GM23338 (cell line): ENCODE measurements at regions not wholly inside any gene's neighbourhood (a gene's known extent, or its start where the extent isn't known, plus 50 kb on each side); places are given as distances from the start of the nearest gene placed in this dataset.

Experiments used
- ATAC-seq: fragments of 200-7000 bp; cut with Tn5 transposase; 3 replicates; pipeline ENCODE4 v1.9.1; 2020
- DNase-seq: peaks from one replicate; pipeline ENCODE4 v3.0.0-alpha.2; 2015; ENCODE audit warnings: low spot score
- H2AFZ ChIP-seq: fragments of 200-600 bp; sonication (generic); 2 replicates; pipeline ENCODE4 v1.8.0; 2016; ENCODE audit warnings: antibody characterized with exemption, mild to moderate bottlenecking, moderate library complexity
- H3F3A ChIP-seq: fragments of 200-600 bp; sonication (generic); replicated peaks from 2 replicates; pipeline ENCODE4 v1.8.0; 2017; ENCODE audit warnings: antibody characterized with exemption, mixed run types, low read depth
- H3K27ac ChIP-seq: fragments of 200-600 bp; sonication (generic); 2 replicates; pipeline ENCODE4 v1.6.1; 2016; ENCODE audit warnings: low read depth
- H3K27me3 ChIP-seq: fragments of 200-600 bp; sonication (generic); 2 replicates; pipeline ENCODE4 v1.8.0; 2016; ENCODE audit warnings: mild to moderate bottlenecking, mixed run types, moderate library complexity; ENCODE audit not compliant: insufficient read depth
- H3K36me3 ChIP-seq: fragments of 200-600 bp; sonication (generic); 2 replicates; pipeline ENCODE4 v1.8.0; 2016; ENCODE audit warnings: mild to moderate bottlenecking; ENCODE audit not compliant: insufficient read depth
- H3K4me1 ChIP-seq: fragments of 200-600 bp; sonication (generic); 2 replicates; pipeline ENCODE4 v1.8.0; 2016; ENCODE audit warnings: mild to moderate bottlenecking, moderate library complexity; ENCODE audit not compliant: insufficient read depth
- H3K4me2 ChIP-seq: fragments of 200-600 bp; sonication (generic); 2 replicates; pipeline ENCODE4 v1.7.1; 2017; ENCODE audit warnings: mixed run types
- H3K4me3 ChIP-seq: fragments of 200-600 bp; sonication (generic); 2 replicates; pipeline ENCODE4 v1.6.1; 2016; ENCODE audit warnings: mixed run types
- H3K79me2 ChIP-seq: fragments of 200-600 bp; sonication (generic); replicated peaks from 2 replicates; pipeline ENCODE4 v1.8.0; 2017; ENCODE audit warnings: mild to moderate bottlenecking; ENCODE audit not compliant: insufficient read depth
- H3K9me2 ChIP-seq: fragments of 200-600 bp; sonication (generic); 2 replicates; pipeline ENCODE4 v1.8.0; 2017; ENCODE audit not compliant: insufficient read depth
- H4K20me1 ChIP-seq: fragments of 200-600 bp; sonication (generic); replicated peaks from 2 replicates; pipeline ENCODE4 v1.8.0; 2017; ENCODE audit warnings: mild to moderate bottlenecking; ENCODE audit not compliant: insufficient read depth
- H3K27ac Mint-ChIP-seq: 2 replicates; pipeline ENCODE4 v1.8.0; 2020; ENCODE audit warnings: inconsistent platforms, mild to moderate bottlenecking, moderate library complexity, mixed read lengths
- H3K27me3 Mint-ChIP-seq: 3 replicates; pipeline ENCODE4 v1.8.0; 2022; ENCODE audit warnings: low read depth, mild to moderate bottlenecking, moderate library complexity, mixed read lengths, inconsistent platforms; ENCODE audit not compliant: insufficient read depth, poor library complexity
- H3K36me3 Mint-ChIP-seq: 3 replicates; pipeline ENCODE4 v1.8.0; 2021; ENCODE audit warnings: low read depth, mild to moderate bottlenecking, inconsistent platforms, moderate library complexity, mixed read lengths
- H3K4me1 Mint-ChIP-seq: 3 replicates; pipeline ENCODE4 v1.8.0; 2020; ENCODE audit warnings: mild to moderate bottlenecking, inconsistent platforms, mixed read lengths
- H3K4me3 Mint-ChIP-seq: 3 replicates; pipeline ENCODE4 v1.8.0; 2021; ENCODE audit warnings: moderate library complexity, mild to moderate bottlenecking, inconsistent platforms, mixed read lengths
- H3K9me3 Mint-ChIP-seq: 3 replicates; pipeline ENCODE4 v1.8.0; 2020; ENCODE audit warnings: moderate library complexity, mild to moderate bottlenecking, inconsistent platforms, mixed read lengths
- CREB1 ChIP-seq: fragments of 250-450 bp; sonication (Bioruptor Pico); IDR thresholded peaks from 2 replicates; pipeline ENCODE4 v1.5.0; 2020; ENCODE audit warnings: low read depth, mild to moderate bottlenecking, moderate library complexity
- EZH2 ChIP-seq: fragments of 200-600 bp; sonication (generic); IDR thresholded peaks from one replicate; pipeline ENCODE4 v1.8.0; 2017; ENCODE audit warnings: antibody characterized with exemption, mild to moderate bottlenecking, low read depth; ENCODE audit not compliant: unreplicated experiment
- EZH2phosphoT487 ChIP-seq: fragments of 200-600 bp; sonication (generic); IDR thresholded peaks from one replicate; pipeline ENCODE4 v1.8.1; 2018; ENCODE audit warnings: antibody characterized with exemption; ENCODE audit not compliant: unreplicated experiment
- JUNB ChIP-seq: IDR thresholded peaks from one replicate; pipeline ENCODE4 v1.6.1; 2016; ENCODE audit warnings: antibody characterized with exemption; ENCODE audit not compliant: unreplicated experiment
- NANOG ChIP-seq: IDR thresholded peaks from 2 replicates; pipeline ENCODE4 v1.6.1; 2016; ENCODE audit warnings: antibody characterized with exemption, borderline replicate concordance
- POLR2AphosphoS5 ChIP-seq: IDR thresholded peaks from 2 replicates; pipeline ENCODE4 v1.6.1; 2016; ENCODE audit warnings: antibody characterized with exemption, low read depth
- STAT1 ChIP-seq: IDR thresholded peaks from one replicate; pipeline ENCODE4 v1.6.1; 2016; ENCODE audit warnings: antibody characterized with exemption; ENCODE audit not compliant: unreplicated experiment
- ZNF114 ChIP-seq: fragments of 250-450 bp; sonication (Bioruptor Pico); IDR thresholded peaks from 2 replicates; pipeline ENCODE4 v1.5.0; 2020; ENCODE audit warnings: mild to moderate bottlenecking, moderate library complexity
- ZNF331 ChIP-seq: fragments of 250-450 bp; sonication (Bioruptor Pico); IDR thresholded peaks from 2 replicates; pipeline ENCODE4 v1.5.0; 2020; ENCODE audit warnings: low read depth, mild to moderate bottlenecking, moderate library complexity
- TF ChIP-seq, protein P1 (sequence below), 2 experiments: fragments of 200-600 bp in 1 of 2; sonication (generic) in 1 of 2; conservative IDR thresholded peaks; 2 replicates each; pipeline versions ENCODE4 v1.5.1 to v1.6.1; 2016 to 2017; ENCODE audit warnings: antibody characterized with exemption in 2 of 2, low read depth in 2 of 2, mild to moderate bottlenecking in 2 of 2, moderate library complexity in 1 of 2
- TF ChIP-seq, protein P2 (sequence below): fragments of 250-450 bp; sonication (Bioruptor Pico); IDR thresholded peaks from 2 replicates; pipeline ENCODE4 v1.5.0; 2020; ENCODE audit warnings: mild to moderate bottlenecking, moderate library complexity
- TF ChIP-seq, protein P3 (sequence below): IDR thresholded peaks from 2 replicates; pipeline ENCODE4 v1.6.1; 2016; ENCODE audit warnings: antibody characterized with exemption
- TF ChIP-seq, protein P4 (sequence below): IDR thresholded peaks from one replicate; pipeline ENCODE4 v1.6.1; 2018; ENCODE audit warnings: antibody characterized with exemption; ENCODE audit not compliant: unreplicated experiment

DNA sequence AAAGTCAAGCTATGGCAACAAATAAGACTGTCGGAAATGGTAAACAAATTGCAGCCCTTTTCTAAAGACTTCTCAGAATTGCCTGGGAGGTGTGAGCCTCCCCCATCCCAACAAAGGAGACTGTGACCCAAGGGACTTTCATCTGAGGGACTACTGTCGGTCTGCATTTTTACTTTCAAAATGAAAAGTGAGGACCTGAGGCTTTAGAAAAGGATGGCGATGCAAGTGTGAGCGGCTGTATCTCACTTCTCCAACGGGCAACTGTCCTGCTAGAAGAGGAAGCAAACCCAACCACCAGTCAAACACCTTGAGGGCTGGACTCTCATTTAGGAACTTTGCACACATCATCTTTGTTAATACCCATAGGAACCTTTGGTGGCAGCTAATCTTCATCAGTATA, 62.6 kb upstream of the CLNK start:
- H3K4me2 ChIP-seq = no peak overlapping the region

More for the DNA sequence above, 62.6 kb upstream of the CLNK start:
- Histone ChIP-seq H3K27ac (no peak overlapping the region), H4K20me1 (no peaks in the 10 kb centered on the region), H3K9me2 (no peaks in the 10 kb centered on the region; the same call in 1 of the 2 replicates), H3F3A (no peaks in the 10 kb centered on the region), H3K4me1 (no peaks in the 10 kb centered on the region), H2AFZ (no peak overlapping the region), H3K36me3 (no peaks in the 10 kb centered on the region), H3K79me2 (no peaks in the 10 kb centered on the region), H3K27me3 (no peaks in the 10 kb centered on the region), H3K4me3 (no peak overlapping the region)
- Mint-ChIP-seq H3K27me3 (no peaks in the 10 kb centered on the region), H3K9me3 (no peaks in the 10 kb centered on the region), H3K27ac (no peak overlapping the region), H3K36me3 (no peaks in the 10 kb centered on the region), H3K4me3 (no peak overlapping the region), H3K4me1 (no peaks in the 10 kb centered on the region)
- ATAC-seq = no peak
- no peak for TF ChIP-seq POLR2AphosphoS5
- no peak for TF ChIP-seq ZNF114
- TF ChIP-seq NANOG = no peak
- TF ChIP-seq JUNB = no peak
- no peak for TF ChIP-seq EZH2phosphoT487
- TF ChIP-seq, protein P1, sequence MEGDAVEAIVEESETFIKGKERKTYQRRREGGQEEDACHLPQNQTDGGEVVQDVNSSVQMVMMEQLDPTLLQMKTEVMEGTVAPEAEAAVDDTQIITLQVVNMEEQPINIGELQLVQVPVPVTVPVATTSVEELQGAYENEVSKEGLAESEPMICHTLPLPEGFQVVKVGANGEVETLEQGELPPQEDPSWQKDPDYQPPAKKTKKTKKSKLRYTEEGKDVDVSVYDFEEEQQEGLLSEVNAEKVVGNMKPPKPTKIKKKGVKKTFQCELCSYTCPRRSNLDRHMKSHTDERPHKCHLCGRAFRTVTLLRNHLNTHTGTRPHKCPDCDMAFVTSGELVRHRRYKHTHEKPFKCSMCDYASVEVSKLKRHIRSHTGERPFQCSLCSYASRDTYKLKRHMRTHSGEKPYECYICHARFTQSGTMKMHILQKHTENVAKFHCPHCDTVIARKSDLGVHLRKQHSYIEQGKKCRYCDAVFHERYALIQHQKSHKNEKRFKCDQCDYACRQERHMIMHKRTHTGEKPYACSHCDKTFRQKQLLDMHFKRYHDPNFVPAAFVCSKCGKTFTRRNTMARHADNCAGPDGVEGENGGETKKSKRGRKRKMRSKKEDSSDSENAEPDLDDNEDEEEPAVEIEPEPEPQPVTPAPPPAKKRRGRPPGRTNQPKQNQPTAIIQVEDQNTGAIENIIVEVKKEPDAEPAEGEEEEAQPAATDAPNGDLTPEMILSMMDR (conservative IDR thresholded peaks at IDR 0.05; ENCODE audit: low read depth in 2 of 2) = no peak
- no peak for TF ChIP-seq STAT1
- TF ChIP-seq, protein P2, sequence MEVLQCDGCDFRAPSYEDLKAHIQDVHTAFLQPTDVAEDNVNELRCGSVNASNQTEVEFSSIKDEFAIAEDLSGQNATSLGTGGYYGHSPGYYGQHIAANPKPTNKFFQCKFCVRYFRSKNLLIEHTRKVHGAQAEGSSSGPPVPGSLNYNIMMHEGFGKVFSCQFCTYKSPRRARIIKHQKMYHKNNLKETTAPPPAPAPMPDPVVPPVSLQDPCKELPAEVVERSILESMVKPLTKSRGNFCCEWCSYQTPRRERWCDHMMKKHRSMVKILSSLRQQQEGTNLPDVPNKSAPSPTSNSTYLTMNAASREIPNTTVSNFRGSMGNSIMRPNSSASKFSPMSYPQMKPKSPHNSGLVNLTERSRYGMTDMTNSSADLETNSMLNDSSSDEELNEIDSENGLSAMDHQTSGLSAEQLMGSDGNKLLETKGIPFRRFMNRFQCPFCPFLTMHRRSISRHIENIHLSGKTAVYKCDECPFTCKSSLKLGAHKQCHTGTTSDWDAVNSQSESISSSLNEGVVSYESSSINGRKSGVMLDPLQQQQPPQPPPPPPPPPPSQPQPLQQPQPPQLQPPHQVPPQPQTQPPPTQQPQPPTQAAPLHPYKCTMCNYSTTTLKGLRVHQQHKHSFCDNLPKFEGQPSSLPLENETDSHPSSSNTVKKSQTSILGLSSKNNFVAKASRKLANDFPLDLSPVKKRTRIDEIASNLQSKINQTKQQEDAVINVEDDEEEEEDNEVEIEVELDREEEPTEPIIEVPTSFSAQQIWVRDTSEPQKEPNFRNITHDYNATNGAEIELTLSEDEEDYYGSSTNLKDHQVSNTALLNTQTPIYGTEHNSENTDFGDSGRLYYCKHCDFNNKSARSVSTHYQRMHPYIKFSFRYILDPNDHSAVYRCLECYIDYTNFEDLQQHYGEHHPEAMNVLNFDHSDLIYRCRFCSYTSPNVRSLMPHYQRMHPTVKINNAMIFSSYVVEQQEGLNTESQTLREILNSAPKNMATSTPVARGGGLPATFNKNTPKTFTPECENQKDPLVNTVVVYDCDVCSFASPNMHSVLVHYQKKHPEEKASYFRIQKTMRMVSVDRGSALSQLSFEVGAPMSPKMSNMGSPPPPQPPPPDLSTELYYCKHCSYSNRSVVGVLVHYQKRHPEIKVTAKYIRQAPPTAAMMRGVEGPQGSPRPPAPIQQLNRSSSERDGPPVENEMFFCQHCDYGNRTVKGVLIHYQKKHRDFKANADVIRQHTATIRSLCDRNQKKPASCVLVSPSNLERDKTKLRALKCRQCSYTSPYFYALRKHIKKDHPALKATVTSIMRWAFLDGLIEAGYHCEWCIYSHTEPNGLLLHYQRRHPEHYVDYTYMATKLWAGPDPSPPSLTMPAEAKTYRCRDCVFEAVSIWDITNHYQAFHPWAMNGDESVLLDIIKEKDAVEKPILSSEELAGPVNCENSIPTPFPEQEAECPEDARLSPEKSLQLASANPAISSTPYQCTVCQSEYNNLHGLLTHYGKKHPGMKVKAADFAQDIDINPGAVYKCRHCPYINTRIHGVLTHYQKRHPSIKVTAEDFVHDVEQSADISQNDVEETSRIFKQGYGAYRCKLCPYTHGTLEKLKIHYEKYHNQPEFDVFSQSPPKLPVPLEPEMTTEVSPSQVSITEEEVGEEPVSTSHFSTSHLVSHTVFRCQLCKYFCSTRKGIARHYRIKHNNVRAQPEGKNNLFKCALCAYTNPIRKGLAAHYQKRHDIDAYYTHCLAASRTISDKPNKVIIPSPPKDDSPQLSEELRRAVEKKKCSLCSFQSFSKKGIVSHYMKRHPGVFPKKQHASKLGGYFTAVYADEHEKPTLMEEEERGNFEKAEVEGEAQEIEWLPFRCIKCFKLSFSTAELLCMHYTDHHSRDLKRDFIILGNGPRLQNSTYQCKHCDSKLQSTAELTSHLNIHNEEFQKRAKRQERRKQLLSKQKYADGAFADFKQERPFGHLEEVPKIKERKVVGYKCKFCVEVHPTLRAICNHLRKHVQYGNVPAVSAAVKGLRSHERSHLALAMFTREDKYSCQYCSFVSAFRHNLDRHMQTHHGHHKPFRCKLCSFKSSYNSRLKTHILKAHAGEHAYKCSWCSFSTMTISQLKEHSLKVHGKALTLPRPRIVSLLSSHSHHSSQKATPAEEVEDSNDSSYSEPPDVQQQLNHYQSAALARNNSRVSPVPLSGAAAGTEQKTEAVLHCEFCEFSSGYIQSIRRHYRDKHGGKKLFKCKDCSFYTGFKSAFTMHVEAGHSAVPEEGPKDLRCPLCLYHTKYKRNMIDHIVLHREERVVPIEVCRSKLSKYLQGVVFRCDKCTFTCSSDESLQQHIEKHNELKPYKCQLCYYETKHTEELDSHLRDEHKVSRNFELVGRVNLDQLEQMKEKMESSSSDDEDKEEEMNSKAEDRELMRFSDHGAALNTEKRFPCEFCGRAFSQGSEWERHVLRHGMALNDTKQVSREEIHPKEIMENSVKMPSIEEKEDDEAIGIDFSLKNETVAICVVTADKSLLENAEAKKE (CRISPR knock-in tag) = no peak
- TF ChIP-seq, protein P3, sequence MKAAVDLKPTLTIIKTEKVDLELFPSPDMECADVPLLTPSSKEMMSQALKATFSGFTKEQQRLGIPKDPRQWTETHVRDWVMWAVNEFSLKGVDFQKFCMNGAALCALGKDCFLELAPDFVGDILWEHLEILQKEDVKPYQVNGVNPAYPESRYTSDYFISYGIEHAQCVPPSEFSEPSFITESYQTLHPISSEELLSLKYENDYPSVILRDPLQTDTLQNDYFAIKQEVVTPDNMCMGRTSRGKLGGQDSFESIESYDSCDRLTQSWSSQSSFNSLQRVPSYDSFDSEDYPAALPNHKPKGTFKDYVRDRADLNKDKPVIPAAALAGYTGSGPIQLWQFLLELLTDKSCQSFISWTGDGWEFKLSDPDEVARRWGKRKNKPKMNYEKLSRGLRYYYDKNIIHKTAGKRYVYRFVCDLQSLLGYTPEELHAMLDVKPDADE = no peak
- no peak for TF ChIP-seq EZH2
- TF ChIP-seq CREB1 (CRISPR knock-in tag) = no peak
- TF ChIP-seq, protein P4, sequence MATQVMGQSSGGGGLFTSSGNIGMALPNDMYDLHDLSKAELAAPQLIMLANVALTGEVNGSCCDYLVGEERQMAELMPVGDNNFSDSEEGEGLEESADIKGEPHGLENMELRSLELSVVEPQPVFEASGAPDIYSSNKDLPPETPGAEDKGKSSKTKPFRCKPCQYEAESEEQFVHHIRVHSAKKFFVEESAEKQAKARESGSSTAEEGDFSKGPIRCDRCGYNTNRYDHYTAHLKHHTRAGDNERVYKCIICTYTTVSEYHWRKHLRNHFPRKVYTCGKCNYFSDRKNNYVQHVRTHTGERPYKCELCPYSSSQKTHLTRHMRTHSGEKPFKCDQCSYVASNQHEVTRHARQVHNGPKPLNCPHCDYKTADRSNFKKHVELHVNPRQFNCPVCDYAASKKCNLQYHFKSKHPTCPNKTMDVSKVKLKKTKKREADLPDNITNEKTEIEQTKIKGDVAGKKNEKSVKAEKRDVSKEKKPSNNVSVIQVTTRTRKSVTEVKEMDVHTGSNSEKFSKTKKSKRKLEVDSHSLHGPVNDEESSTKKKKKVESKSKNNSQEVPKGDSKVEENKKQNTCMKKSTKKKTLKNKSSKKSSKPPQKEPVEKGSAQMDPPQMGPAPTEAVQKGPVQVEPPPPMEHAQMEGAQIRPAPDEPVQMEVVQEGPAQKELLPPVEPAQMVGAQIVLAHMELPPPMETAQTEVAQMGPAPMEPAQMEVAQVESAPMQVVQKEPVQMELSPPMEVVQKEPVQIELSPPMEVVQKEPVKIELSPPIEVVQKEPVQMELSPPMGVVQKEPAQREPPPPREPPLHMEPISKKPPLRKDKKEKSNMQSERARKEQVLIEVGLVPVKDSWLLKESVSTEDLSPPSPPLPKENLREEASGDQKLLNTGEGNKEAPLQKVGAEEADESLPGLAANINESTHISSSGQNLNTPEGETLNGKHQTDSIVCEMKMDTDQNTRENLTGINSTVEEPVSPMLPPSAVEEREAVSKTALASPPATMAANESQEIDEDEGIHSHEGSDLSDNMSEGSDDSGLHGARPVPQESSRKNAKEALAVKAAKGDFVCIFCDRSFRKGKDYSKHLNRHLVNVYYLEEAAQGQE = no peak
- TF ChIP-seq ZNF331 (CRISPR knock-in tag) = no peak
- DNase-seq = no peak
